Keratinocyte (primary cell): ENCODE measurements at regions not wholly inside any gene's neighbourhood (a gene's known extent, or its start where the extent isn't known, plus 50 kb on each side); places are given as distances from the start of the nearest gene placed in this dataset.

ENCODE experiments used
- DNase-seq: peaks from one replicate; pipeline ENCODE4 v3.0.0-alpha.2; 2011; ENCODE audit warnings: low read depth, missing footprints, low spot score
- FAIRE-seq: peaks from 2 replicates; lab custom pipeline; 2011; peaks lifted over from hg19 to GRCh38; lab: Jason Lieb, UNC
- H2AFZ ChIP-seq: 2 replicates; pipeline ENCODE4 v1.6.0; 2012; ENCODE audit warnings: low read length, control low read depth, inconsistent platforms; ENCODE audit not compliant: control insufficient read depth
- H3K27ac ChIP-seq: 2 replicates; pipeline ENCODE4 v1.5.1; 2011; ENCODE audit warnings: low read length; ENCODE audit not compliant: control insufficient read depth, insufficient read depth
- H3K27me3 ChIP-seq: 3 replicates; pipeline ENCODE4 v1.6.0; 2011; ENCODE audit warnings: low read length; ENCODE audit not compliant: control insufficient read depth, insufficient read depth; ENCODE audit errors: extremely low read depth
- H3K36me3 ChIP-seq, 2 experiments: 2 replicates in 1 of 2; 3 replicates in 1 of 2; pipeline ENCODE4 v1.5.1; 2011; ENCODE audit warnings: low read length in 2 of 2, mild to moderate bottlenecking in 1 of 2; ENCODE audit not compliant: control insufficient read depth in 2 of 2, insufficient read depth in 2 of 2; ENCODE audit errors: extremely low read depth in 1 of 2
- H3K4me1 ChIP-seq: 3 replicates; pipeline ENCODE4 v1.5.1; 2011; ENCODE audit warnings: low read length; ENCODE audit not compliant: control insufficient read depth, insufficient read depth; ENCODE audit errors: extremely low read depth
- H3K4me2 ChIP-seq: 3 replicates; pipeline ENCODE4 v1.6.0; 2011; ENCODE audit warnings: low read depth, low read length; ENCODE audit not compliant: control insufficient read depth, insufficient read depth; ENCODE audit errors: extremely low read depth
- H3K4me3 ChIP-seq, 3 experiments: fragments of 200-600 bp in 1 of 3; sonication (generic) in 1 of 3; 2 replicates in 2 of 3; 3 replicates in 1 of 3; pipeline ENCODE4 v1.5.1; 2011 to 2016; ENCODE audit warnings: low read length in 3 of 3, mild to moderate bottlenecking in 3 of 3, control low read depth in 2 of 3, inconsistent platforms in 1 of 3, low read depth in 1 of 3, mixed read lengths in 1 of 3, mixed run types in 1 of 3, moderate library complexity in 1 of 3; ENCODE audit not compliant: control insufficient read depth in 2 of 3, insufficient read depth in 2 of 3; ENCODE audit errors: extremely low read depth in 1 of 3
- H3K79me2 ChIP-seq: 2 replicates; pipeline ENCODE4 v1.6.0; 2012; ENCODE audit warnings: low read length; ENCODE audit not compliant: control insufficient read depth, insufficient read depth
- H3K9ac ChIP-seq: 3 replicates; pipeline ENCODE4 v1.6.0; 2011; ENCODE audit warnings: low read length; ENCODE audit not compliant: control insufficient read depth, insufficient read depth; ENCODE audit errors: extremely low read depth
- H3K9me1 ChIP-seq: 3 replicates; pipeline ENCODE4 v1.6.0; 2011; ENCODE audit warnings: low read length; ENCODE audit not compliant: control insufficient read depth, insufficient read depth; ENCODE audit errors: extremely low read depth
- H3K9me3 ChIP-seq: 2 replicates; pipeline ENCODE4 v1.5.1; 2012; ENCODE audit warnings: low read depth, low read length; ENCODE audit not compliant: control insufficient read depth
- H4K20me1 ChIP-seq: 3 replicates; pipeline ENCODE4 v1.6.0; 2011; ENCODE audit warnings: low read length; ENCODE audit not compliant: control insufficient read depth, insufficient read depth; ENCODE audit errors: extremely low read depth
- EZH2 ChIP-seq: IDR thresholded peaks from one replicate; pipeline ENCODE4 v1.6.1; 2012; ENCODE audit warnings: inconsistent platforms, mild to moderate bottlenecking, low read length, moderate library complexity
- dilution Hi-C: fragments of 300-500 bp; cut with MboI; formaldehyde crosslinking; loops from one replicate; pipeline ENCODE4 v1.7.0; 2020; ENCODE audit warnings: low sequenced_read_pairs; ENCODE audit not compliant: extremely low pct_ligation_motif_present
- TF ChIP-seq, protein P1 (sequence below), 3 experiments: IDR thresholded peaks in 1 of 3; conservative IDR thresholded peaks in 1 of 3; optimal IDR thresholded peaks in 1 of 3; 2 replicates in 2 of 3; 3 replicates in 1 of 3; pipeline versions ENCODE3 to v1.5.1; 2011; ENCODE audit warnings: low read length in 3 of 3, mild to moderate bottlenecking in 3 of 3, moderate library complexity in 2 of 3, control low read depth in 1 of 3, inconsistent platforms in 1 of 3; ENCODE audit not compliant: insufficient read depth in 2 of 3; ENCODE audit errors: extremely low read depth in 1 of 3

DNA sequence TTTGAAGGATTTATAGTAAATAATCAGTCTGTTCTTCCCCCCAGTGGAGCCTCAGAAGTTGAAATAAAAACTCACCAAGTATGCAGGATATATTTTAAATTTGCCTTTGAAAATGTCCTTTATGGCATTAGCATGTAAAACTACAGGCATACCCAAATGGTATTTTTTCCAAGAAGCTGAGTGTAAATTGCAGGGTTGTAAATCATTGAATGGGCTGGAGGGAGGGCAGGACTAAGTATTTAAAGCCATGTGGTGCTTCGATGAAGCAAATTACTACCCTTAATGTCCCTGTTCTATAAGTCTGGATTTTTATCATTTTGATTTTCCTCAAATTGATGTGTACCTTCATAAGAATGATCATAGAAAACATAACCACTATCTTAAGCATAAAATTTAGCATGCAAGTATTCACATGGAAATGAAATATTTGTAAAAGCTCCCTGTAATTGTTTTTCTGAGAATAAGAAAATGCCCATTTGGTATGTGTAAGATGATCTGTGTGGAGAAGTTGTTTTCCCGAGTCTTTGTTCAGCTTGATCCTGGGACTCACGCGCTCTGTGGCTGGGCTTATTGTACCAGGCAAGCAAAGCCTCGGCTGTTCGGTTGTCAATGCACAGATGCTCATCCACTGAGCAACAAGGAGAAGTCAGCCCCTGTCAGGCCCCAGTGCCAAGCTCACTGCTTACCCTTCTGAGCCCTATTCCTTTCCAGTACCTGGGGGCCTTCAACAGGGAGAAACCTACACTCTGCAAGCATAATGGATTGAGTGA lies 66.7 kb downstream of the CD164 start:
- Histone ChIP-seq H3K9ac (no peak overlapping the region), H3K9me3 (no peaks in the 10 kb centered on the region), H3K27ac (no peak overlapping the region), H4K20me1 (no peaks in the 10 kb centered on the region), H3K36me3 (no peaks in the 10 kb centered on the region), H2AFZ (no peak overlapping the region), H3K4me1 (no peaks in the 10 kb centered on the region), H3K4me3 (no peak overlapping the region), H3K9me1 (no peaks in the 10 kb centered on the region), H3K4me2 (no peak overlapping the region), H3K27me3 (no peaks in the 10 kb centered on the region), H3K79me2 (no peaks in the 10 kb centered on the region)
- DNase-seq (no peak), FAIRE-seq (no peak)
- TF ChIP-seq, protein P1, sequence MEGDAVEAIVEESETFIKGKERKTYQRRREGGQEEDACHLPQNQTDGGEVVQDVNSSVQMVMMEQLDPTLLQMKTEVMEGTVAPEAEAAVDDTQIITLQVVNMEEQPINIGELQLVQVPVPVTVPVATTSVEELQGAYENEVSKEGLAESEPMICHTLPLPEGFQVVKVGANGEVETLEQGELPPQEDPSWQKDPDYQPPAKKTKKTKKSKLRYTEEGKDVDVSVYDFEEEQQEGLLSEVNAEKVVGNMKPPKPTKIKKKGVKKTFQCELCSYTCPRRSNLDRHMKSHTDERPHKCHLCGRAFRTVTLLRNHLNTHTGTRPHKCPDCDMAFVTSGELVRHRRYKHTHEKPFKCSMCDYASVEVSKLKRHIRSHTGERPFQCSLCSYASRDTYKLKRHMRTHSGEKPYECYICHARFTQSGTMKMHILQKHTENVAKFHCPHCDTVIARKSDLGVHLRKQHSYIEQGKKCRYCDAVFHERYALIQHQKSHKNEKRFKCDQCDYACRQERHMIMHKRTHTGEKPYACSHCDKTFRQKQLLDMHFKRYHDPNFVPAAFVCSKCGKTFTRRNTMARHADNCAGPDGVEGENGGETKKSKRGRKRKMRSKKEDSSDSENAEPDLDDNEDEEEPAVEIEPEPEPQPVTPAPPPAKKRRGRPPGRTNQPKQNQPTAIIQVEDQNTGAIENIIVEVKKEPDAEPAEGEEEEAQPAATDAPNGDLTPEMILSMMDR (optimal IDR thresholded peaks at IDR 0.05 in 1 of 3, IDR thresholded peaks at IDR 0.05 in 1 of 3, conservative IDR thresholded peaks at IDR 0.05 in 1 of 3; ENCODE audit: extremely low read depth in 1 of 3, insufficient read depth in 2 of 3, low read length in 3 of 3) = no peak
- no peak for TF ChIP-seq EZH2
- dilution Hi-C loops = no loop called here

DNA sequence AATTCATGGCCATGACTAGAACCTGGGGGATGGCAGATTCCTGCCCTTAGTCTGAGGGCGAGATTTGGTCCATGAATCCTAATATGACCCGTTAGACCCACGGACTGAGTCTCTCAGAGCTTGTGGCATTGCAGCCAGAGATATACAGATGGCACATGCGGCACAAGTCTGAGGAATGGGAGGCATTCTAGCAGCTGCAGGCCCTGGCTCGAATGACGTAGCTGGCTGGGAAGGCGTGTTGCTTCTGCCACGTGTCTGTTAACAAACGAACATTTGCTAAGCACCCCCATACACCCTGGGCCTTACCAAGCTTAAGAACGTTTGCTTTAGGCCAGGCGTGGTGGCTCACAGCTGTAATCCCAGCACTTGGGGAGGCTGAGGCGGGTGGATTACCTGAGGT lies 68.0 kb downstream of the CD164 start:
- Histone ChIP-seq H3K4me3 (no peak overlapping the region), H3K9me3 (no peaks in the 10 kb centered on the region), H3K9me1 (no peaks in the 10 kb centered on the region), H4K20me1 (no peaks in the 10 kb centered on the region), H2AFZ (no peak overlapping the region), H3K4me2 (no peak overlapping the region), H3K27me3 (no peaks in the 10 kb centered on the region), H3K79me2 (no peaks in the 10 kb centered on the region), H3K27ac (no peak overlapping the region), H3K4me1 (no peaks in the 10 kb centered on the region), H3K36me3 (no peaks in the 10 kb centered on the region), H3K9ac (no peak overlapping the region)
- dilution Hi-C loops = no loop called here
- DNase-seq (no peak), FAIRE-seq (no peak)
- no peak for TF ChIP-seq EZH2
- TF ChIP-seq, protein P1 (optimal IDR thresholded peaks at IDR 0.05 in 1 of 3, IDR thresholded peaks at IDR 0.05 in 1 of 3, conservative IDR thresholded peaks at IDR 0.05 in 1 of 3; ENCODE audit: extremely low read depth in 1 of 3, insufficient read depth in 2 of 3, low read length in 3 of 3) = no peak
